ENCODE measurements at regions not wholly inside any gene's neighbourhood (a gene's known extent, or its start where the extent isn't known, plus 50 kb on each side); places are given as distances from the start of the nearest gene placed in this dataset.

DNA sequence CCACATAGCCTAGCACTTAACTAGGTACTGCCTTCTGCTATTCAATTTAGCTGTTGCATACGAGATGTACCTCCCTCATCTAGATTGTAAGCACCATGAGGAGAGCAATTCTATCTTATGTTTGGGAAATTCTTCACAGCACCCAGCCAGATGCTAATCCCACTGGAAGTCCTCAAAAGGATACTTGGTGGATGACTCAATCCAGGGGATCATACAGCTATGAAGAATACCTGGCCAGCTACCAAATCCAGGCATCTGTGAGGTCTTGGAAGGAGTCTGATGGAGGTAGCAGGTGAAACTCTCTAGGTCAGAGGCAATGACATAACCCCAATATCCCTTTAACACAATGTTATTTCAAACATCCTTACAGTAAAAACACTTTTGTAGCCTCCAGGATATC, 167.8 kb upstream of the NCAM1 start:
- no peak for DNase-seq (ENCODE audit: low read depth in 1 of 2, low spot score in 2 of 2)
- Histone ChIP-seq H2BK20ac (ENCODE audit: low read length) (no peak overlapping the region), H3K4me3 (ENCODE audit: extremely low read depth in 1 of 4, insufficient read depth in 2 of 4, low read depth in 3 of 4, low read length in 4 of 4) (no peak overlapping the region), H4K8ac (ENCODE audit: extremely low read depth, insufficient read depth, low read length) (no peak overlapping the region), H3K36me3 (ENCODE audit: control insufficient read depth in 2 of 4, insufficient read depth in 4 of 4, low read length in 3 of 4) (no peaks in the 10 kb centered on the region), H3K27me3 (replicated peaks in 1 of 4; ENCODE audit: control insufficient read depth in 3 of 4, extremely low read depth in 1 of 4, insufficient read depth in 3 of 4, low read length in 3 of 4) (no peaks in the 10 kb centered on the region), H3K23me2 (ENCODE audit: low read depth, low read length) (peaks cover 2% of the 10 kb centered on the region; the same call in 1 of the 2 replicates), H2BK5ac (ENCODE audit: low read depth, low read length) (no peak overlapping the region), H4K5ac (ENCODE audit: insufficient read length, low read depth, low read length) (no peak overlapping the region), H3K27ac (ENCODE audit: low read depth, low read length) (no peak overlapping the region), H2BK120ac (replicated peaks; ENCODE audit: low read depth, low read length) (no peak overlapping the region), H3K4me2 (ENCODE audit: insufficient read depth in 1 of 2, low read depth in 2 of 2, low read length in 2 of 2) (no peak overlapping the region), H3K56ac (replicated peaks; ENCODE audit: insufficient read length, low read depth, low read length) (no peak overlapping the region), H3K14ac (ENCODE audit: insufficient read length) (no peak overlapping the region), H3K9me3 (ENCODE audit: insufficient read depth in 2 of 2, low read depth in 1 of 2, low read length in 1 of 2) (no peaks in the 10 kb centered on the region), H3K23ac (ENCODE audit: insufficient read length) (no peak overlapping the region), H2BK12ac (ENCODE audit: low read depth, low read length) (no peak overlapping the region), H2AK5ac (ENCODE audit: low read depth, low read length) (no peak overlapping the region; the same call in 1 of the 2 replicates), H3K18ac (ENCODE audit: extremely low read depth, low read length) (no peak overlapping the region), H3K9ac (replicated peaks in 1 of 4; ENCODE audit: extremely low read depth in 1 of 4, low read depth in 3 of 4, low read length in 3 of 4) (no peak overlapping the region), H3K4ac (replicated peaks; ENCODE audit: insufficient read length, low read depth, low read length) (no peak overlapping the region), H3K79me1 (ENCODE audit: low read depth, low read length) (no peaks in the 10 kb centered on the region), H4K20me1 (replicated peaks in 1 of 2; ENCODE audit: control insufficient read depth in 1 of 2, insufficient read depth in 2 of 2, low read length in 2 of 2) (no peaks in the 10 kb centered on the region), H2BK15ac (ENCODE audit: low read length) (no peak overlapping the region), H4K91ac (replicated peaks; ENCODE audit: insufficient read length, low read length) (no peak overlapping the region), H3K4me1 (replicated peaks in 1 of 4; ENCODE audit: control insufficient read depth in 3 of 4, insufficient read depth in 4 of 4, low read length in 3 of 4) (peaks cover 4 to 12% (median 10%) of the 10 kb centered on the region in 4 experiments), H2AFZ (ENCODE audit: low read length) (no peak overlapping the region), H3K79me2 (ENCODE audit: control insufficient read depth in 1 of 2, insufficient read depth in 2 of 2, low read length in 2 of 2) (no peaks in the 10 kb centered on the region)
- no peak for FAIRE-seq
- WGBS, 2 experiments (ENCODE audit: extremely low coverage in 1 of 2, insufficient coverage in 1 of 2, insufficient read length in 1 of 2, insufficient replicate concordance in 2 of 2, low coverage in 1 of 2, low lambda C conversion rate in 2 of 2, missing lambda C conversion rate in 1 of 2), result 100% methylated on average over 1 of the region's 1 CpG; no CpG with 5 or more reads in 1 of the 2 experiments
- ChIA-PET CTCF (ENCODE audit: partially characterized antibody) (interaction anchor here (1.2 kb wide), 1 partner anchor 10 kb away, joined by 5 read pairs; no protein-coding TSS in a partner anchor), POLR2A (ENCODE audit: partially characterized antibody) (no interaction called here)
- no peak for TF ChIP-seq CTBP2 (IDR thresholded peaks at IDR 0.05; ENCODE audit: borderline replicate concordance, insufficient read depth, insufficient read length, low read length)
- TF ChIP-seq POLR2AphosphoS5 (IDR thresholded peaks at IDR 0.05; ENCODE audit: low read depth, low read length), result no peak
- no peak for TF ChIP-seq RAD21 (IDR thresholded peaks at IDR 0.05 in 1 of 2, conservative IDR thresholded peaks at IDR 0.05 in 1 of 2; ENCODE audit: low read depth in 2 of 2, low read length in 2 of 2)
- no peak for TF ChIP-seq TCF12 (IDR thresholded peaks at IDR 0.05; ENCODE audit: low read depth, low read length)
- TF ChIP-seq GABPA (IDR thresholded peaks at IDR 0.05; ENCODE audit: borderline replicate concordance, insufficient read depth, low read length), result no peak
- no peak for TF ChIP-seq KDM5A (IDR thresholded peaks at IDR 0.05; ENCODE audit: low read length)
- TF ChIP-seq ASH2L (IDR thresholded peaks at IDR 0.05; ENCODE audit: low read length), result no peak
- TF ChIP-seq NANOG (IDR thresholded peaks at IDR 0.05; ENCODE audit: insufficient read depth, low read depth, low read length, poor library complexity, severe bottlenecking), result no peak

Data from H1 (cell line).